ENCODE measurements at regions not wholly inside any gene's neighbourhood (a gene's known extent, or its start where the extent isn't known, plus 50 kb on each side); places are given as distances from the start of the nearest gene placed in this dataset.

- Histone ChIP-seq H3K27me3 (no peaks in the 10 kb centered on the region), H3K27ac (no peak overlapping the region), H3K36me3 (no peaks in the 10 kb centered on the region), H3K4me3 (no peak overlapping the region), H3K4me1 (no peaks in the 10 kb centered on the region), H3K9me3 (no peaks in the 10 kb centered on the region)
- DNase-seq: no peak
- intact Hi-C loops (cut with DNase I): no loop called here
- 54 to 61% methylated on average over 1 of the region's 1 CpG for WGBS, 2 donors
- TF ChIP-seq POLR2A (IDR thresholded peaks at IDR 0.05): no peak
- no peak for TF ChIP-seq CTCF (IDR thresholded peaks at IDR 0.05)
These were observed 790.2 kb downstream of the PRELID2 start for GRCh38 chr5:145044970-145045369.

DNA sequence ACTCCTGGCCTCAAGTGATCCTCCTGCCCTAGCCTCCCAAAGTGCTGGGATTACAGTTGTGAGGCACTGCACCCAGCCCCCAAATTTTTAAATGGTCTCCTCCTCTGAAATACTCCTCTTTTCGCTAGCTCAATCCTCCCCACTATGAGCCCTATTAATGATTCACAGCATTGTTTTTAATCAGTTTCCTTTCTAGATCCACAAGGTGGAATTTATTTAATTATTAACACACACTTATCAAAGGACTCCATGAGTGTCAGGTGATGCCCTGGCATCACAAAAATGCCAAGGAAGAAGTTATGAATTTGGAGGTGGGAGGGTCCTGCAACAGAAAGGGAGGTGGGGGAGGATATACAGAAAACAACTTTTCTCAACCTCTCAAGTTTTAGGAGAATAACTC is 806.5 kb downstream of the PRELID2 start:
- H3K4me1 ChIP-seq: no peaks in the 10 kb centered on the region
- WGBS, 2 donors: 55 to 60% methylated on average over 1 of the region's 1 CpG
- no peaks in the 10 kb centered on the region for H3K36me3 ChIP-seq
- no peaks in the 10 kb centered on the region for H3K9me3 ChIP-seq
- H3K27ac ChIP-seq: no peak overlapping the region
- no peak for DNase-seq
- intact Hi-C loops (cut with DNase I): no loop called here
- TF ChIP-seq CTCF (IDR thresholded peaks at IDR 0.05): no peak
- TF ChIP-seq POLR2A (IDR thresholded peaks at IDR 0.05): no peak
- H3K27me3 ChIP-seq: no peaks in the 10 kb centered on the region
- no peak overlapping the region for H3K4me3 ChIP-seq

DNA sequence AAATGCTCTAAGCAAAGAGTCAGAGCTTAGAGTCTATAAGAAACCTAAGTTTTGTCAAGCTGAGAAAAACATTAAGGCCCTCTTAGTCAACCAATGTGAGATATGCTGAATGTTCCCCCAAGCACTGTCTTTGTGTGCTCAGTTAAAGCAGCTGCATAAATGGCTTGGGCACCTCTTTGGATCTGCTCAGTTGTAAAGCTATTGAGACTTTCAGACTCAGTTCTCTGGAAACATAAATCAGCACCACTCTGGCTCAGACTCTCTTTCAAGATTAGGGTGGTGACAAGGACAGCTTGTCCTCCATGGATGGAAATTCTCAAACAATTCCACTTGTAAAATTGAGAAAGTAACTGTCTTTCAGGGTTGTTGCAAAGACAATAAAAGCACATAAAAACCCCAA is 807.9 kb downstream of the PRELID2 start:
- Histone ChIP-seq H3K27me3 (no peaks in the 10 kb centered on the region), H3K36me3 (no peaks in the 10 kb centered on the region), H3K4me3 (no peak overlapping the region), H3K27ac (no peak overlapping the region), H3K9me3 (no peaks in the 10 kb centered on the region), H3K4me1 (no peaks in the 10 kb centered on the region)
- DNase-seq: no peak
- intact Hi-C loops (cut with DNase I): no loop called here
- TF ChIP-seq POLR2A (IDR thresholded peaks at IDR 0.05) (no peak), CTCF (IDR thresholded peaks at IDR 0.05) (no peak)

- Histone ChIP-seq H3K9me3 (no peaks in the 10 kb centered on the region), H3K4me1 (no peaks in the 10 kb centered on the region), H3K27me3 (no peaks in the 10 kb centered on the region), H3K4me3 (no peak overlapping the region), H3K27ac (no peak overlapping the region), H3K36me3 (no peaks in the 10 kb centered on the region)
- no peak for TF ChIP-seq CTCF (IDR thresholded peaks at IDR 0.05)
- no peak for TF ChIP-seq POLR2A (IDR thresholded peaks at IDR 0.05)
- 43 to 70% methylated on average over 3 of the region's 3 CpGs for WGBS, 2 donors
- intact Hi-C loops (cut with DNase I): no loop called here
- no peak for DNase-seq
These were observed 809.4 kb downstream of the PRELID2 start for GRCh38 chr5:145025775-145026174.

DNA sequence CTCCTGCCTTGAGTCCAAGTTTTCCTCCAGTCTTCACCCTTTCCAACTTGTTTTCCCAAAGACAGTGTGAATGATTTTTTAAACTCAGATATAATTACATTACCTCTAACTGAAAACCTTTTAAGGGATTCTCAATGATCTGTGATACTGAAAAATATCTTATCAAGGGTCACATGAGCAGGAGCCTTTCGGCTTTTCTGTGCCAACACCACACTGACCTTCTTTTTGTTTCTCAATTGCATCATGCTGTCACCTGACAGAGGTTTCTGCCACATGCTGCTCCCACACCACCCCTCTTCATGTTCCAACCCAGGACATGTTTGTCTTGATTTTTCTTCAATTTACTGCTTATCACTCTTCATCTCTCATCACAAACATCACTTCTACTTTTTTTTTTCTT is 820.0 kb downstream of the PRELID2 start:
- H3K9me3 ChIP-seq: no peaks in the 10 kb centered on the region
- intact Hi-C loops (cut with DNase I): no loop called here
- no peaks in the 10 kb centered on the region for H3K36me3 ChIP-seq
- TF ChIP-seq CTCF (IDR thresholded peaks at IDR 0.05) (no peak), POLR2A (IDR thresholded peaks at IDR 0.05) (no peak)
- no peak overlapping the region for H3K27ac ChIP-seq
- 64 to 85% methylated on average over 1 of the region's 1 CpG for WGBS, 2 donors
- no peak overlapping the region for H3K4me3 ChIP-seq
- DNase-seq: no peak
- no peaks in the 10 kb centered on the region for H3K27me3 ChIP-seq
- H3K4me1 ChIP-seq: no peaks in the 10 kb centered on the region

Measured in esophagus squamous epithelium (tissue), 5 donors.